Neutrophil (primary cell): ENCODE measurements at regions not wholly inside any gene's neighbourhood (a gene's known extent, or its start where the extent isn't known, plus 50 kb on each side); places are given as distances from the start of the nearest gene placed in this dataset.

ENCODE experiments used
- H3K27ac ChIP-seq: fragments of 200-600 bp; sonication (generic); 2 replicates; pipeline ENCODE4 v1.5.1; 2016; ENCODE audit warnings: mild to moderate bottlenecking, moderate library complexity
- H3K27me3 ChIP-seq: fragments of 200-600 bp; sonication (generic); 2 replicates; pipeline ENCODE4 v1.6.0; 2016; ENCODE audit warnings: mild to moderate bottlenecking
- H3K36me3 ChIP-seq: fragments of 200-600 bp; sonication (generic); 2 replicates; pipeline ENCODE4 v1.5.1; 2017
- H3K4me1 ChIP-seq, 2 experiments: fragments of 200-600 bp in 1 of 2; sonication (generic) in 1 of 2; 1 replicate in 1 of 2; 2 replicates in 1 of 2; pipeline versions ENCODE4 v1.5.1 to v1.6.1; 2013 to 2016; ENCODE audit warnings: low read depth in 1 of 2, low read length in 1 of 2, mild to moderate bottlenecking in 1 of 2, moderate library complexity in 1 of 2; ENCODE audit not compliant: control insufficient read depth in 1 of 2, insufficient read depth in 1 of 2
- H3K4me3 ChIP-seq, 2 experiments: fragments of 200-600 bp in 1 of 2; sonication (generic) in 1 of 2; 1 replicate in 1 of 2; 2 replicates in 1 of 2; pipeline ENCODE4 v1.5.1; 2013 to 2016; ENCODE audit warnings: low read depth in 1 of 2, low read length in 1 of 2, mild to moderate bottlenecking in 1 of 2, moderate library complexity in 1 of 2
- H3K9me3 ChIP-seq: fragments of 200-600 bp; sonication (generic); 2 replicates; pipeline ENCODE4 v1.5.1; 2016
- CTCF ChIP-seq: fragments of 200-600 bp; sonication (generic); IDR thresholded peaks from 2 replicates; pipeline ENCODE4 v1.5.1; 2016; ENCODE audit warnings: antibody characterized with exemption

- Histone ChIP-seq H3K36me3 (no peaks in the 10 kb centered on the region), H3K27me3 (no peaks in the 10 kb centered on the region), H3K4me1 (no peaks in the 10 kb centered on the region), H3K27ac (no peak overlapping the region), H3K9me3 (no peaks in the 10 kb centered on the region), H3K4me3 (no peak overlapping the region)
- no peak for TF ChIP-seq CTCF
These were observed 295.7 kb upstream of the SHH start for GRCh38 chr7:156107957-156108356.

GRCh38 chr7:156106107-156106426 lies 293.8 kb upstream of the SHH start:
- Histone ChIP-seq H3K27ac (no peak overlapping the region), H3K4me1 (no peaks in the 10 kb centered on the region), H3K36me3 (no peaks in the 10 kb centered on the region), H3K27me3 (no peaks in the 10 kb centered on the region), H3K4me3 (no peak overlapping the region), H3K9me3 (no peaks in the 10 kb centered on the region)
- no peak for TF ChIP-seq CTCF

GRCh38 chr7:156105337-156106106 lies 293.3 kb upstream of the SHH start:
- no peaks in the 10 kb centered on the region for H3K4me1 ChIP-seq
- H3K27ac ChIP-seq, result no peak overlapping the region
- H3K4me3 ChIP-seq, result no peak overlapping the region
- no peaks in the 10 kb centered on the region for H3K36me3 ChIP-seq
- no peaks in the 10 kb centered on the region for H3K9me3 ChIP-seq
- TF ChIP-seq CTCF, result no peak
- no peaks in the 10 kb centered on the region for H3K27me3 ChIP-seq

GRCh38 chr7:156104501-156105336 lies 292.5 kb upstream of the SHH start:
- no peak for TF ChIP-seq CTCF
- Histone ChIP-seq H3K9me3 (no peaks in the 10 kb centered on the region), H3K4me1 (no peaks in the 10 kb centered on the region)

GRCh38 chr7:156102267-156102666 lies 290.0 kb upstream of the SHH start:
- H3K36me3 ChIP-seq, result no peaks in the 10 kb centered on the region
- no peak overlapping the region for H3K4me3 ChIP-seq
- no peak for TF ChIP-seq CTCF
- no peak overlapping the region for H3K27ac ChIP-seq
- no peaks in the 10 kb centered on the region for H3K27me3 ChIP-seq
- no peaks in the 10 kb centered on the region for H3K9me3 ChIP-seq
- no peaks in the 10 kb centered on the region for H3K4me1 ChIP-seq

More at GRCh38 chr7:156104501-156105336, 292.5 kb upstream of the SHH start:
- Histone ChIP-seq H3K36me3 (no peaks in the 10 kb centered on the region), H3K27ac (no peak overlapping the region), H3K27me3 (no peaks in the 10 kb centered on the region), H3K4me3 (no peak overlapping the region)
